Activated CD8-positive, alpha-beta memory T cell treated with anti-CD3 and anti-CD28 coated beads for 36 hours (primary cell): ENCODE measurements at regions not wholly inside any gene's neighbourhood (a gene's known extent, or its start where the extent isn't known, plus 50 kb on each side); places are given as distances from the start of the nearest gene placed in this dataset.
"Not testable (repeated sequence)": the region's sequence is repeated elsewhere in the genome, so short reads cannot be mapped to it uniquely, and the experiment has no call there.

ENCODE experiments used
- CTCF ChIA-PET: fragments of 350-600 bp; sonication (Branson Sonifier 250); formaldehyde crosslinking; loops from one replicate; lab custom pipeline; 2021; ENCODE audit warnings: antibody characterized with exemption; lab: Charles Lee
- POLR2A ChIA-PET: fragments of 350-600 bp; sonication (Branson Sonifier 250); formaldehyde crosslinking; loops from one replicate; lab custom pipeline; 2021; ENCODE audit warnings: antibody characterized with exemption; lab: Charles Lee

GRCh38 chr16:29130901-29131851 is 146.3 kb downstream of the LAT start:
- POLR2A ChIA-PET: not testable (repeated sequence)

GRCh38 chr16:29130131-29130711 is 145.4 kb downstream of the LAT start:
- POLR2A ChIA-PET, CTCF ChIA-PET: not testable (repeated sequence)

More at GRCh38 chr16:29130901-29131851, 146.3 kb downstream of the LAT start:
- CTCF ChIA-PET: not testable (repeated sequence)

GRCh38 chr16:29129458-29130038 is 144.7 kb downstream of the LAT start:
- POLR2A ChIA-PET, CTCF ChIA-PET: not testable (repeated sequence)

GRCh38 chr16:29128732-29129457 is 144.0 kb downstream of the LAT start:
- CTCF ChIA-PET, POLR2A ChIA-PET: not testable (repeated sequence)

- POLR2A ChIA-PET, CTCF ChIA-PET: not testable (repeated sequence)
Observed at GRCh38 chr16:29127806-29128420, 143.1 kb downstream of the LAT start.

- CTCF ChIA-PET: interaction anchor here (0.6 kb wide), 1 partner anchor 186 kb away, joined by 4 read pairs; no protein-coding TSS in a partner anchor
- POLR2A ChIA-PET: no interaction called here
Observed at GRCh38 chr16:29126616-29127015, 141.8 kb downstream of the LAT start.

- CTCF ChIA-PET: interaction anchor here (0.6 kb wide), 1 partner anchor 185 kb away, joined by 4 read pairs; no protein-coding TSS in a partner anchor
- POLR2A ChIA-PET: no interaction called here
Observed at GRCh38 chr16:29126057-29126494, 141.2 kb downstream of the LAT start.

- POLR2A ChIA-PET: no interaction called here
- CTCF ChIA-PET: no interaction called here
Observed at GRCh38 chr16:29124828-29125227, 140.0 kb downstream of the LAT start.

- CTCF ChIA-PET: not testable (repeated sequence)
Observed at GRCh38 chr16:29124162-29124561, 139.3 kb downstream of the LAT start.

GRCh38 chr16:29120680-29121079 is 135.8 kb downstream of the LAT start:
- POLR2A ChIA-PET, CTCF ChIA-PET: not testable (repeated sequence)

More at GRCh38 chr16:29124162-29124561, 139.3 kb downstream of the LAT start:
- POLR2A ChIA-PET: not testable (repeated sequence)

- CTCF ChIA-PET, POLR2A ChIA-PET: not testable (repeated sequence)
Observed at GRCh38 chr16:29118301-29118957, 133.6 kb downstream of the LAT start.

- ChIA-PET POLR2A (no interaction called here), CTCF (no interaction called here)
Observed at GRCh38 chr16:29117631-29118030, 132.8 kb downstream of the LAT start.

GRCh38 chr16:29116980-29117379 is 132.1 kb downstream of the LAT start:
- CTCF ChIA-PET: no interaction called here
- POLR2A ChIA-PET: no interaction called here

- CTCF ChIA-PET: interaction anchor here (1.0 kb wide), 1 partner anchor 135 kb away, joined by 3 read pairs; no protein-coding TSS in a partner anchor
- POLR2A ChIA-PET: not testable (repeated sequence)
Observed at GRCh38 chr16:29116207-29116606, 131.4 kb downstream of the LAT start.

GRCh38 chr16:29115802-29116141 is 130.9 kb downstream of the LAT start:
- POLR2A ChIA-PET: not testable (repeated sequence)

GRCh38 chr16:29114989-29115801 is 130.3 kb downstream of the LAT start:
- POLR2A ChIA-PET: not testable (repeated sequence)
- CTCF ChIA-PET: interaction anchor here (1.0 kb wide), 1 partner anchor 134 kb away, joined by 3 read pairs; no protein-coding TSS in a partner anchor

More at GRCh38 chr16:29115802-29116141, 130.9 kb downstream of the LAT start:
- CTCF ChIA-PET: interaction anchor here (1.0 kb wide), 1 partner anchor 135 kb away, joined by 3 read pairs; no protein-coding TSS in a partner anchor

GRCh38 chr16:29114574-29114973 is 129.7 kb downstream of the LAT start:
- POLR2A ChIA-PET: no interaction called here
- CTCF ChIA-PET: no interaction called here
